Iris pigment epithelial cell (primary cell): ENCODE measurements at regions not wholly inside any gene's neighbourhood (a gene's known extent, or its start where the extent isn't known, plus 50 kb on each side); places are given as distances from the start of the nearest gene placed in this dataset.
A peak's percentile ranks its signal among the peaks of the same experiment; 100 is the strongest.
"Not testable (repeated sequence)": the region's sequence is repeated elsewhere in the genome, so short reads cannot be mapped to it uniquely, and the experiment has no call there.

Experiments used
- DNase-seq: peaks from one replicate; pipeline ENCODE4 v3.0.0-alpha.2; 2011; ENCODE audit warnings: low read depth

GRCh38 chr2:57598551-57598950 lies 448.1 kb upstream of the VRK2 start:
- no peak for DNase-seq

- no peak for DNase-seq
Observed at GRCh38 chr2:57602733-57603132, 443.9 kb upstream of the VRK2 start.

- DNase-seq, result no peak
Observed at GRCh38 chr2:57614988-57615387, 431.6 kb upstream of the VRK2 start.

GRCh38 chr2:57615855-57616556 lies 430.6 kb upstream of the VRK2 start:
- DNase-seq, result no peak

GRCh38 chr2:57617318-57617717 lies 429.3 kb upstream of the VRK2 start:
- DNase-seq, result no peak

GRCh38 chr2:57621122-57621663 lies 425.4 kb upstream of the VRK2 start:
- no peak for DNase-seq

GRCh38 chr2:57622009-57622408 lies 424.6 kb upstream of the VRK2 start:
- DNase-seq, result no peak

GRCh38 chr2:57656198-57656597 lies 390.4 kb upstream of the VRK2 start:
- DNase-seq, result no peak

- no peak for DNase-seq
Observed at GRCh38 chr2:57669570-57669969, 377.0 kb upstream of the VRK2 start.

- DNase-seq, result no peak
Observed at GRCh38 chr2:57674025-57674424, 372.6 kb upstream of the VRK2 start.

GRCh38 chr2:57674743-57675142 lies 371.9 kb upstream of the VRK2 start:
- no peak for DNase-seq

- no peak for DNase-seq
Observed at GRCh38 chr2:57677296-57677695, 369.3 kb upstream of the VRK2 start.

GRCh38 chr2:57681650-57682049 lies 365.0 kb upstream of the VRK2 start:
- DNase-seq, result no peak

- DNase-seq, result no peak
Observed at GRCh38 chr2:57685032-57685431, 361.6 kb upstream of the VRK2 start.

GRCh38 chr2:57692395-57692794 lies 354.2 kb upstream of the VRK2 start:
- no peak for DNase-seq

GRCh38 chr2:57693177-57693576 lies 353.4 kb upstream of the VRK2 start:
- DNase-seq, result no peak

- DNase-seq, result no peak
Observed at GRCh38 chr2:57693965-57694364, 352.6 kb upstream of the VRK2 start.

- peak; percentile 34 for DNase-seq
Observed at GRCh38 chr2:57696016-57696415, 350.6 kb upstream of the VRK2 start.

GRCh38 chr2:57698392-57698791 lies 348.2 kb upstream of the VRK2 start:
- DNase-seq, result no peak

GRCh38 chr2:57698935-57699449 lies 347.6 kb upstream of the VRK2 start:
- no peak for DNase-seq

GRCh38 chr2:57701391-57701791 lies 345.2 kb upstream of the VRK2 start:
- peak; percentile 49 for DNase-seq

GRCh38 chr2:57703407-57703806 lies 343.2 kb upstream of the VRK2 start:
- no peak for DNase-seq

- not testable (repeated sequence) for DNase-seq
Observed at GRCh38 chr2:57707794-57708193, 338.8 kb upstream of the VRK2 start.

- no peak for DNase-seq
Observed at GRCh38 chr2:57711991-57712390, 334.6 kb upstream of the VRK2 start.
